Skin epidermis (tissue), 12 donors: ENCODE measurements at regions not wholly inside any gene's neighbourhood (a gene's known extent, or its start where the extent isn't known, plus 50 kb on each side); places are given as distances from the start of the nearest gene placed in this dataset.
"Not testable (repeated sequence)": the region's sequence is repeated elsewhere in the genome, so short reads cannot be mapped to it uniquely, and the experiment has no call there.

ENCODE experiments used
- H3K27ac ChIP-seq, 21 experiments: fragments of 200-600 bp; sonication (generic) in 11 of 21; one replicate each; pipeline ENCODE4 v1.5.0; 2020; ENCODE audit warnings: mild to moderate bottlenecking in 3 of 21, inconsistent platforms in 2 of 21, moderate library complexity in 2 of 21
- H3K4me3 ChIP-seq, 7 experiments: fragments of 200-600 bp; sonication (generic) in 2 of 7; one replicate each; pipeline ENCODE4 v1.5.0; 2020; ENCODE audit warnings: inconsistent platforms in 2 of 7, mild to moderate bottlenecking in 2 of 7, moderate library complexity in 1 of 7

DNA sequence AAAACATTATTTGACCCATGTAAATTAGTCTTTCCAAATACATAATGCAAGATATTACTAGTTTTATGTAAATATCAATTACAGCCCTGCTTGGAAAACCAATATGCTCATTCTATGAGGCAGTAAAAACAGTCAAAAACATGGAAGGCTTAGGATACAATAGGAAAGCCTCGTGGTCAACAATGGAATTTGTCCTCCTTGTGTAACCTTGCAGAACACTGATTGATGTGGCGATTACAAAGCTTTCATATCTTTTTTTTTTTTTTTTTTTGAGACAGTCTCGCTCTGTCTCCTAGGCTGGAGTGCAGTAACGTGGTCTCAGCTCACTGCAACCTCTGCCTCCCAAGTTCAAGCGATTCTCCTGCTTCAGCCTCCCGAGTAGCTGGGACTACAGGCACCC lies 157.3 kb upstream of the BET1 start:
- Histone ChIP-seq H3K4me3 (no peak overlapping the region), H3K27ac (peak overlapping the region in 4 of 21 experiments; percentile 4 to 69 (median 47))

DNA sequence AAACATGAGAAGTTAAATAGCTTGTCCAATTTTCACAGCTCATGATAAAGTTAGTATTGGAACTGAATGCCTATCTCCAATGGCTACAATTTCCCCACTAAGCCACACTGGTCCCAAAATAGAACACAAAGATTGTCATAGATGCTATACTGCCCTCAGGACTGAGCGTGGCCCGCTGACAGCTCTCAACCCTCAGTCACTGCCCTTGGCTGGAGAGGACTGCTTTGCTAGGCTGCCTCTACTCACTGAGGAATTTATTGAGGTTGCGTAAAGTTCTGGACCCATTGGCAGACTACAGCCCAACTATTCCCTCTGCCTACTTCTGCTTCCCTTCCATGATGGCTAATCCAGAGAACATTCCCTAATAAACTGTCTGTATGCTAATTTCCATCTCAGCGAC lies 165.5 kb upstream of the BET1 start:
- H3K27ac ChIP-seq: no peak overlapping the region
- H3K4me3 ChIP-seq: no peak overlapping the region

DNA sequence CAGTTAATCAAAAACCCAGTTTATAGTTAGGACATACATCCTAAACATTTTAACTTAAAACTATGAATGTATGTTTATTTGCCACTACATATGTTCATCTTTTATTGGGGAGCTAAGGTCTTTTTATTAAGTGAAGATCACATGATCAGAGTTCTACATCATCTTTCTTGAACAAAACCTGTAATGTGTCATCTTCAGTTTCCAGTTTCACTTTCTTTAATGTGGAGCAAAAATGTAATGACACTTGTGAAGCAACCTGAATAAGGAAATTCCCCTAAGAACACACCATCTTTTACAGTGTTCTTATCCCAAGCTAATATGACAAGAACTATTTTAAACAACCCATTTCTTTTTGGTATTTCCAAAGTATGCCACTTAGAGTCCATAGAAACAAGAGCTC lies 166.7 kb upstream of the BET1 start:
- Histone ChIP-seq H3K27ac (no peak overlapping the region), H3K4me3 (no peak overlapping the region)

DNA sequence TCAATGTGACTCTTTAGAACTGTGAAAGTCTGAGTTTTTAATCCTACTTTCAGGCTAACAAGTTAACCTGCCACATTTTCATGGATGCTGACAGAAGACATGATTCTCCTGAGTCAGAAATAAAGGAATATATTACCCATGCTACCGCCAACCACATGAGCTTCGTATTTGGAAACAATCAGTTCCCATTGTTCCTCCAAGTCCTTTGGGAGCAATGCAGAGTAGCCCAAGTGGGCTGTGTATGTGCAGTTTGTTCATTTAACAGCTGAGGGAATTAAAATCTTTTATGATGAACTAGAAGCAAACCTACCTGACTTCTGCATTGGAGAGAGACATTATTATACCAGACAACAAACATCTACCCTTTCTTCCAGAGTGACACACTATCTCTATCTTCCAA lies 169.3 kb upstream of the BET1 start:
- Histone ChIP-seq H3K27ac (no peak overlapping the region), H3K4me3 (no peak overlapping the region)

DNA sequence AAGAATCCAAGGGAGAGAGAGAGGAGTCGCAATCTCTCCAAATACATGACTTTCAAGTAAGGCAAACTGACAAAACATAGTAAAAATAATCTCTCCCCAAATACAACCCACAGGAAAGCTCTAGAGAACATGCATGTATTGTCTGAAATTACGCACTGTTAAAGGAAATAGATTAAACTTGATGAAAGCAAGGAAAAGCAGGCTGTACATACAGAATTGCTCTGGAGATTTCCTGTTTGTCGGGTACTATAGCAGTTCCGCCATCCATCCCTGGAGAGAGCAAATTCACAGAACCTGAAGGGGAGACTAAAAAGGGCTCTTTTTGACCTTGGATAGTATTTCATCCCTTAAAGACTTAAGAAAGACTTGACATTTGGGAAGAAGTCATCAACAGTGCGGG lies 170.2 kb upstream of the BET1 start:
- Histone ChIP-seq H3K27ac (no peak overlapping the region), H3K4me3 (no peak overlapping the region)

DNA sequence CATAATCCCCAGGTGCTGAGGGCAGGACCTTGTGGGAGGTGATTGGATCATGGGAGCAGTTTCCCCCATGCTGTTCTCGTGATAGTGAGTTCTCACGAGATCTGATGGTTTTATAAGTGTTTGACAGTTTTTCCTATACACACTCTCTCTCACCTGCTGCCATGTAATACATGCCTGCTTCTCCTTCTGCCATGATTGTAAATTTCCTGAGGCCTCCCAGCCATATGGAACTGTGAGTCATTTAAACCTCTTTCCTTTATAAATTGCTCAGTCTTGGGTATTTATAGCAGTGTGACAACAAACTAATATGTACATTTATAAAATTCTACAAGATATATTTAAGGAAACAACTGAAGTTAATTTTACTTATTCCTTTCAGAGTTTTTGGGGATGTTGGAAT lies 170.8 kb upstream of the BET1 start:
- no peak overlapping the region for H3K27ac ChIP-seq
- H3K4me3 ChIP-seq: no peak overlapping the region

DNA sequence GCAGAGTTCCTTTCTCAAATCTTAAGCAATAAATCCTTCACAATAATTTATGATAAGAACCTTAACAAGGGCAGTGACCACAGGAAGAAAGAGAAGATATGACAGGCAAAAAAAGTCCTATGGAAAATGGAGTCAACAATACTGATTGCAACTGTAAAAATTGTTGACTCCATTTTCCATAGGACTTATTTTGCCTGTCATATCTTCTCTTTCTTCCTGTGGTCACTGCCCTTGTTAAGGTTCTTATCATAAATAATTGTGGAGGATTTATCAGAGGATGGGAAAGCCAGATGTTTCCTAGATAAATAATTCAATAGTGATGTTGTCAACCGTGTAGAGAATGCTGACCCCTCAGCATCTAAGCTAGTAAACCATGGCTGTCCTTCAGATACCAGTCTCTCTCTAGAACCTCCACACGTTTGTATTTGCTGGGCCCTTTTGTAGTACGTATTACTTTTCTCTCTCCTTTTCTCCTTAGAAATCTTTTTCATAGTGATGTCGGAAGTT lies 172.6 kb upstream of the BET1 start:
- H3K27ac ChIP-seq: no peak overlapping the region
- no peak overlapping the region for H3K4me3 ChIP-seq

DNA sequence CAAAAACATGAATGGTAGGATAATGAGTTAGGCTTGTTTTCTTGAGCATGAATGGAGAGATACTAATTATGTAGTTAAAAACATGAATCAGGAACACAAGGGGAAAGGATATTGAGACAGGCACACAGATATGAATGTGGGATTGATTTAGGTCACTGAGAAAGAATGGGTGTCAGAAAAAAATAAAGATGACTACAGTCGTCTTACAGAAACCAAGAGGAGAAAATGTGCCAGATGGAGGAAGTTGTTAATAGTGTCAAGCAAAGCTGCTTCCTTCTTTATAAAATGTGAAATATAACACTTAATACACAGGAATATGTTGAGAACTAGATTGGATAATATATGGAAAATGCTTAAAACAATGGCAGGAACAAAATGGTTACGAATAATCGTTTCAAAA lies 173.3 kb upstream of the BET1 start:
- Histone ChIP-seq H3K4me3 (no peak overlapping the region), H3K27ac (no peak overlapping the region)

DNA sequence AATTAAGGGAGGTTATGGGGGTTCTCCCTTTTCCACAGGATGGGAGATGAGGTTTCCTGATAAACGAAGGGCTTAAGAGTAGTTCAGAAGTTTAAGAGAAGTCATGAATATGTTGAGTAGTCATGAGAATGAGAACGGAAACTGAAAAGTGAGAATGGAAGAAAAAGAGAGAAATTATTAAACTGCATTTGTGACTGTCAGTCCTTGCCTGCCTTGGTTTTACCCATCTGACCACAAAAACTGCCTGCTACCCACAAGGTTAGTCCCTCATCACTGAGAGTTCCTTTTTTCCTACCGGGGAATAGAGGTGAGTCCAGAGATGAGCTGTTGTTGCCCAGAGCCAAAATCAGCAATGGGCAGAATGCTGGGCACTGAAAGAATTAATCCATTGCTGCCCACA lies 174.1 kb upstream of the BET1 start:
- Histone ChIP-seq H3K27ac (no peak overlapping the region), H3K4me3 (no peak overlapping the region)

DNA sequence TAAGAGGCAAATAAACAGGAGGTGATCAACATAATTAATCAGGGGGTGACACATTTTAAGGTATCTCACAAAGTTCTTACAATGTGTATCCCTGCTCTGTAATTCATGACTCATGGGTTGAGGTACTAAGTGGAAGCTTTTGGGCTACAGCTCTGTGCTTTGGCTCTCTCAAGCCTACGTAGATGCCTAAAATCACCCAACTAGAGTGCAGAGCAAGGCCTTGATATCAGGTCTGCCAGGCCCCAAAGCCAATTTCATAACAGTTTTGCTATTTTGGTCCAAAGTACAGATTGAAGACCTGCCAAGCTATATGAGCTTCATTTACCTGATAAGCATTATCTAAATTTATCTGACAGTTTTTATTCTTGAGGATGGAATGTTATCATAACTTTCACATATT lies 175.3 kb upstream of the BET1 start:
- Histone ChIP-seq H3K4me3 (no peak overlapping the region), H3K27ac (no peak overlapping the region)

DNA sequence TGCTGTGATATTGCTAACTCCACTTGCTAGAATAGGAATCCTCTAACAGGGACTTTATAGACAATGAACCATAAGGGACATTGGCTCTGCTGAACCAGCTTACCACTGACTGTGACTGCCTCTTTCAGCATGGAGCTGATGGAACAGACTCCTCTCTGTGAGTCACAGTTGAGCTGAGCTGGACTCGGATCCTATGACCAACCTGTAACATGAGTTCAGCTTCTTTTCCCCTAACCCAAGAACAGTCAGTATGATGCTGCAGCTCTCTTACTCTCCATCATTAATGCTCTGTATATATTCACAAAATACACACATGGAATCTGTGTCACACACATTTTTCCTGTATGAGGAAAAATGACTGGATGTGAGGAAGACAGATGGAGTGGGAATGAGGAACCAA lies 177.9 kb upstream of the BET1 start:
- Histone ChIP-seq H3K4me3 (no peak overlapping the region), H3K27ac (peak overlapping the region in 1 of 21 experiments; percentile 82)

DNA sequence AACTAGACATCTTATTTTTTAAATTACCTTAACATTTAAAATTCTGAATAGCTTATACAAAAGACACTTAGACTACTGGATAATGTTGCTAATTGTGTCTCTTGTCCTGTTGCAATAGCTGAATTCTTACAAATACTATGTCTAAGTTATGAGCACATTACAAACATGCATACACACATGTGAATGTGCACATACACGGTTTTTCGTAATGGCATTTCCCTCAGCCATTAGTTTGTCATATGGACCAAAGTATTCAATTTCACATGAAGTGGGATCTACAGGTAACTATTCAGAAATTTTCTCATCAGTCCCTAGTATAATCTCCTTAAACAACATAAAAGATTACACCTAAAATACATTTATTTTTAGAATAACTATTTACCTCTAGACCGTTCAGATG lies 178.6 kb upstream of the BET1 start:
- Histone ChIP-seq H3K4me3 (no peak overlapping the region), H3K27ac (peak overlapping the region in 11 of 21 experiments; percentile 31 to 82 (median 56))

DNA sequence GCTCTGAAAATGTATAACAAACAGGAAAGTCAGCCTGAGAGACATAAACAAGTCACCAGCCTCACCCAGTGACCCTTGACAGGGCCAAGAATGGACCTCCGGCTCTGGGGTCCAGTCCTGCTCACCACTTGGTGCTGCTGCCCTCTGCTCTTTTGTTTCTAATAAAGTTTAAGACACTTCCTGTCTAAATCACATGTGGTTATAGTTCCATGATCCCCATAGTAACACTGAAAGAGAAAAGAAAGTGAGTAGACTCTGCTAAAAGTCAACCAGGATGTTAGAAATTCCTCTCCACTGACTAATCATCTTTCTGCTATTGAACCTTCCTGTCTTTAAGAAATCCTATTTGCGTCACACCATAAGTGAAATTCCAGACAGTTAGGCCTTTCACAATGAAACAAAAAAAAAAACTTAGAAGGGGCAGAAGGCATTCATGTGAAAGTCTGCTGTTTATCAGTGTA lies 179.2 kb upstream of the BET1 start:
- Histone ChIP-seq H3K27ac (peak overlapping the region in 12 of 21 experiments; percentile 31 to 82 (median 54)), H3K4me3 (no peak overlapping the region)

DNA sequence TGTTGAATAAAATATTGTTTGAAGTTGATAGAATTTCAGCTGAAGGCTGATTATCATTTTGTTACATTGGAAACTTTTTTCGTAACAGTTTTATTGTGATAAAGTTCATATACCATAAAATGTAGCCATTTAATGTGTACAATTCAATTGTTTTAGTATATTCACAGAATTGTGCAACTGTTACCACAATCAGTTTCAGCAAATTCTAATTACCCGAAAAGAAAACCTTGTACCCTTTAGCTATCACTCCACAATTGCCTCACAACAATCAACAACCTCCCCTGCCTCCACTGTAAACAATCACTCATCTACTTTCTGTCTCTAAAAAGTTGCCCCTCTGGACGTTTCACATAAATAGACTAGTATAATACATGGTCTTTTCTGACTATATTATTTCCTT lies 179.7 kb upstream of the BET1 start:
- Histone ChIP-seq H3K27ac (peak overlapping the region in 3 of 21 experiments; percentile 37 to 82 (median 74)), H3K4me3 (no peak overlapping the region)

DNA sequence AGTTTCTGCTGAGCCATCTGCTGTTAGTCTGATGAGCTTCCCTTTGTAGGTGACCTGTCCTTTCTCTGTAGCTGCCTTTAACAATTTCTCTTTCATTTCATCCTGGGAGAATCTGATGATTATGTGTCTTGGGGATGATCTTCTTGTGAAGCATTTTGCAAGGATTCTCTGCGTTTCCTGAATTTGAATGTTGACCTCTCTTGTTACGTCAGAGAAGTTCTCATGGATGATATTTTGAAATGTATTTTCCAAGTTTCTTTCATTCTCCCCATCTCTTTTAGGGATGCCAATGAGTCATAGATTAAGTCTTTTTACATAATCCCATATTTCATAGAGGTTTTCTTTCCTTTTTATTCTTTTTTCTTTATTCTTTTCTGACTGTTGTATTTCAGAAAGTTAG lies 184.2 kb upstream of the BET1 start:
- Histone ChIP-seq H3K4me3 (no peak overlapping the region), H3K27ac (no peak overlapping the region)

DNA sequence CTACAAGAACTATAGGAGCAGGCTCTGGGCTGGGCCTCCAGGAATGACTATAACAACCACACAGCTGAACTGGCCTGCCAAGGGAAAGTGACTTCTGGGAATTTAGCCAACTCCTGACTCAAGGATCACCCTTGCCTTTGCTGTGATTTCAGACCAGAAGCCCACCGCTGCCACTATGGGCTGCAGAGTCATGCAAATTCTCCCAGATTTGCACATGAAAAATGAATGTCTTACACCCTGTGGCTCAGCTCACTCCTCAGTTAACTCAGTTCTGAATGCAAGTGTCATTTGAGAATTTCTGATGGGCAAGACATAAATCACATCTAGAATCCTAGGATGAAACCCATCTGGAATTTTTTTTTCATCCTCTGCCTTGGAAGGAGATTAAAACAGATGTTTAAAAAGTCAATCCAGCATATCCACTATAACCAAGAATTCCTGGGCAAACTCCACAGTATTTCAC lies 186.5 kb upstream of the BET1 start:
- Histone ChIP-seq H3K27ac (no peak overlapping the region), H3K4me3 (no peak overlapping the region)

DNA sequence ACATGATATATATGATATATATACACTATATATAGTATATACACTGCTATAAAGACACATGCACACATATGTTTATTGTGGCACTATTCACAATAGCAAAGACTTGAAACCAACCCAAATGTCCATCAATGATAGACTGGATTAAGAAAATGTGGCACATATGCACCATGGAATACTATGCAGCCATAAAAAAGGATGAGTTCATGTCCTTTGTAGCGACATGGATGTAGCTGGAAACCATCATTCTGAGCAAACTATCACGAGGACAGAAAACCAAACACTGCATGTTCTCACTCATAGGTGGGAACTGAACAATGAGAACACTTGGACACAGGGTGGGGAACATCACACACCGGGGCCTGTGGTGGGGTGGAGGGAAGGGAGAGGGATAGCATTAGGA lies 190.3 kb upstream of the BET1 start:
- H3K4me3 ChIP-seq, H3K27ac ChIP-seq: not testable (repeated sequence)

DNA sequence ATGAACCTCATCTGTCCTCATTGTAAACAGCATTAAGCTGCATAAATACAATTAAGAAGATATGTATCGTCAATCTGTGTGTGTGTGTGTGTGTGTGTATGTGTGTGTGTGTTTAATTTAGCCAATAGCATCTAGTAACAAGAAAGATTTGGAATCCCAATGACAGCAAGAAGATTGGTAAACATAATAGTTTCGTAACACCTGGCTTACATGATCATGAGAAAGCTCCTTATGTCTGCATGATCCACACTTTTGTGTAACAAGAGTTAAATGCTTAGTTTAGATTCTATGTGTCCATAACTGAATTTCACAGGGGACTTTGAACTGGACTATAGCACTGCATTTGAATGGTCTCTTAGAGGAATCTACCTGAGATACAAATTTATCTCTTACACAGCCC lies 191.0 kb upstream of the BET1 start:
- H3K4me3 ChIP-seq: no peak overlapping the region

DNA sequence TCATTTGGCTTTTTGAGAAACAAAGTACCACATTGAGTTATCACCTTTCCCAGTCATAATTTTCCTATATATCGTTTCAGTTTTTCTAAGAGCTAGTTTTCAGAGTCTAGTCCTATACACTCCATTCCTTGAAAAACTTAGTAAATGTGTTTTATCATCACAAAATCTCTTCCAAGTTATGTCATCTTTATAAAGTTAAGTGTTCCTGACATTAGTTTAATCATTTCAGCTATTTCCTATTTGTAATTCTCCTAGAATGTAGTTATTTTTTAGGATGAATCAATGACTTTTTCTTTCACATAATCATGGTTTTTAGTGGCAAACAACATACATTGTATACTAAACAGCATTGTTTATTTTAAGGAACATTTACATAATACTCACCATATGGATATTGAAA lies 191.7 kb upstream of the BET1 start:
- H3K27ac ChIP-seq: no peak overlapping the region
- H3K4me3 ChIP-seq: no peak overlapping the region

More for the DNA sequence above, 191.0 kb upstream of the BET1 start:
- H3K27ac ChIP-seq: no peak overlapping the region

DNA sequence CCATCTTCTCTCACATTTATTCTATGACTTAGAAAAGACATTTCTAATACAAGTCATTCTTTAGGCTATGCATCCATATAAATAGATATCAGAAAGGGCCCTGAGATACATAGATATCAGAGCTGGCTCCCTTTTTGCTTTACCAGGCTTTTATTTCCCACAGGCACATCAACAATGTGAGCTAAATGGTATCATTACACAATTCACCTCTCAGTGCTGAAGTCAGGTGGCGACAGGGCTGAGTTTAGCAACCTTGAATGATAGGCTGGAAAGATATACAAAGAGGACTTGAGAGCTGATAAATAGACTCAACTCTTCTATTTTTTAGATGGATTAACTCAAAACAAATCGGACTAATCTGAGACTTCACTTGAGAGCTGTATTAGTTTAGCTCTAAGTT lies 189.2 kb upstream of the COL1A2 start:
- no peak overlapping the region for H3K27ac ChIP-seq
- H3K4me3 ChIP-seq: no peak overlapping the region

DNA sequence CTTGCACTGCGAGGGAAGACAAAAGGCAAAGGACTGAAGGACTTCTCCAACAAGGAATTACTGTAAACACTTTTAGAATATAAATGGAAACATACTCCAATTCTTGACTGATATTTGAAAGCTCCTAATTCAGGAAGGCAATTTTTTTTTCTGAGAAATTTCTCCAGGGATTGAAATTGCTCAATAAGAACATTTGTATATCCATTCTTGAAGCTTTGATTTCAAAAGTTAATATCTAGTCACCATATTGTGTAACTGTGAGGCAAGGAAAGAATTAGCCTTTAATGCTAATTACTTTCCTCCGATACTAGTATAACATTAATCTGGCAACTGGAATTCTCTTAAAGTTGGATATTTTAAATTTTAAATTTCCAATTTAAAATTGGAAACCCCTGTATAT lies 188.4 kb upstream of the COL1A2 start:
- Histone ChIP-seq H3K4me3 (no peak overlapping the region), H3K27ac (no peak overlapping the region)

DNA sequence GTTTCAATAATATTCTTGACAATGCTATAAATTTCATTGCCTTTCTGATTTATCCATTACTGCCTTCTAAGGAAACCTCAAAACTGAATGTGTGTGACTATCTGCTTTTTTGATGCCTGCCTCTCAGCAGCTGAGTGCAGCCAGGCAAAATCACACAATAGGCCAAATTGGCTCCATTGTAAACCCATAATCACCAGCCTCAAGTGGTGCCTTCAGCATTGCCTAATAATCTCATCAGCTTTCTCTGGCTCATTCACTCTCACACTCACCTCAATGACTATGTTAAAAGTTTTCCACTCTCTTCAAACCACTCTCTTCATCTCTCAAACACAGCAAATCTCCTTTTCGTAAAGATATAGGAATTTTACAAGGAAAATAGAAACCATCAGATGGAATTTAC lies 182.5 kb upstream of the COL1A2 start:
- no peak overlapping the region for H3K27ac ChIP-seq
- no peak overlapping the region for H3K4me3 ChIP-seq
